HL-60 (cell line): ENCODE measurements at regions not wholly inside any gene's neighbourhood (a gene's known extent, or its start where the extent isn't known, plus 50 kb on each side); places are given as distances from the start of the nearest gene placed in this dataset.

ENCODE experiments used
- DNase-seq, 2 experiments: peaks; one replicate each; pipeline ENCODE4 v3.0.0-alpha.2; 2010 to 2020; ENCODE audit warnings: low read depth in 1 of 2, low spot score in 1 of 2
- H3K27ac ChIP-seq: fragments of 250-450 bp; sonication (Bioruptor Pico); replicated peaks from 2 replicates; pipeline ENCODE4 v1.5.1; 2020; ENCODE audit warnings: mild to moderate bottlenecking, moderate library complexity
- H3K27me3 ChIP-seq: fragments of 250-450 bp; sonication (Bioruptor Pico); 2 replicates; pipeline ENCODE4 v1.5.1; 2021; ENCODE audit warnings: mild to moderate bottlenecking, moderate library complexity; ENCODE audit not compliant: insufficient read depth, poor library complexity, severe bottlenecking
- H3K4me3 ChIP-seq: replicated peaks from 2 replicates; pipeline ENCODE4 v1.5.1; 2011; ENCODE audit warnings: mild to moderate bottlenecking, control low read depth, low read length; ENCODE audit not compliant: insufficient read depth
- CTCF ChIP-seq: IDR thresholded peaks from one replicate; pipeline ENCODE4 v1.5.1; 2011; ENCODE audit warnings: low read length, control low read depth, inconsistent platforms; ENCODE audit not compliant: insufficient read depth
- GABPA ChIP-seq: IDR thresholded peaks from 2 replicates; pipeline ENCODE4 v1.6.1; 2012; ENCODE audit warnings: low read depth
- POLR2AphosphoS5 ChIP-seq: IDR thresholded peaks from 2 replicates; pipeline ENCODE4 v1.6.1; 2012; ENCODE audit warnings: low read depth
- REST ChIP-seq: IDR thresholded peaks from 2 replicates; pipeline ENCODE4 v1.6.1; 2012; ENCODE audit warnings: low read depth; ENCODE audit not compliant: insufficient replicate concordance
- SPI1 ChIP-seq: IDR thresholded peaks from 2 replicates; pipeline ENCODE4 v1.6.1; 2012; ENCODE audit warnings: low read depth, mild to moderate bottlenecking, borderline replicate concordance

DNA sequence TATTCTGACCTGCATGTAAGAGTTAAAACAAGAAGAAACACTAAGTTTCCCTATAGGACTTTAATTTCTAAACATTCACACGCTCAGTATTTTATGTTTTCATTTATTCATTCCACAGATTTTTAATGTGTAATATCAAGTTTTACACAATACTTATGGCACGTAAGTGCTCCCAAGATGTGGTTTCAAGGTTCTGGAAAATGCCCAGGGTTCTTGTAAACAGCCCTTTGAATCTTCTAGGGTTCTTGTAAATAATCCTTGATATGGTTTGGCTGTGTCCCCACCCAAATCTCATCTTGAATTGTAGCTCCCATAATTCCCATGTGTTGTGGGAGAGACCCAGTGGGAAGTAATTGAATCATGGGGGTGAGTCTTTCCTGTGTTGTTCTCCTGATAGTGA is 383.0 kb downstream of the TXNL1 start:
- no peak for TF ChIP-seq SPI1
- TF ChIP-seq GABPA, result no peak
- no peak for TF ChIP-seq POLR2AphosphoS5
- TF ChIP-seq REST, result no peak
- TF ChIP-seq CTCF, result no peak
- no peak overlapping the region for H3K27ac ChIP-seq
- no peak for DNase-seq
- no peak overlapping the region for H3K4me3 ChIP-seq
- H3K27me3 ChIP-seq, result no peaks in the 10 kb centered on the region

DNA sequence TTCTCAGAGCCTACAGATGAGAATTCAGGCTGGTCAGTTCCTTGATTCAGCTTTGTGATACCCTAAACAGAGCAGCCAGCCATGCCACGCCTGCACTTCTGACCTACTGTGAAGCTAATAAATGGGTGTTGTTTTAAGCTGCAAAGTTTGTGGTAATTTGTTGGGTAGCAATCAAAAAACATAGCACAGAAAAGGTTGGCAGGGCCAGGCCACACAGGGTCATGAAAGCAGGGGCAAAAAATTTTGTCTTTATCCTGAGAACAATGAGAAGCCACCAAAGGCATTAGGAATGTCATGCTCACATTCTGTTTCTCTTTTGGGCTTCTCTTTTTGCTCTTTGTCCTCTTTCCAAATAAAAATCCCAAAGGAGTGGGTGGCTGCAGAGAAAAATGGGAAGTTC is 385.9 kb downstream of the TXNL1 start:
- Histone ChIP-seq H3K4me3 (no peak overlapping the region), H3K27me3 (no peaks in the 10 kb centered on the region), H3K27ac (no peak overlapping the region)
- no peak for TF ChIP-seq POLR2AphosphoS5
- TF ChIP-seq CTCF, result no peak
- no peak for TF ChIP-seq REST
- TF ChIP-seq SPI1, result no peak
- no peak for DNase-seq

DNA sequence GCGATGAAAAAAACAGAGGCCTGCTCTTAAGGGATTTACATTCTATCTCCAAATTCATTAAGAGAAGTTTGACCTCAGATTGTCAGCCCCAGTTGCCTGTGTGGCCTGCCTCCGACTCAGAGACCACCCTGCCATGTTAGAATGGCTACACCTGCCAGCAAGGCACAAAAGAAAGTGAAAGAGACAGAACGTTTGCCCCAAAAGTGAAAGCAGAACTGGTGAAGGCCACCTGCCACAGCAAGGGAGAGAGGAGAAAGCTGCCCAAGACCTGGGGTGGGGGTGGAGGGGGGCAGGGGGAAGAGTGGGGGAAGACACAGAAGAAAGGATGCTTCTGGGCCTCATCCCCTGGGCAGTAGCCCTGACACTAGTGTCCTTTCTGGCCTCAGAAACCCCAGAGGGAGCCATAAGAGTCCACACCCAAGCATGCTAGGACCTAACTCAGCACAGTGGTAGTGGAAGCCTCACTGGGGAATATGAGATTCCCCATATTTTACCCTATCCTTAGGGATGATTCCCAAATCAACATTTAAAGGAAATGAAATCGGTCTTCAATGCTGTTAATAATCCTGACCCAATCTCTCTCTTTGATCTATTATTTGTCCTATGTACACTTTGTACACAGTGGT is 389.7 kb downstream of the TXNL1 start:
- no peak overlapping the region for H3K4me3 ChIP-seq
- TF ChIP-seq POLR2AphosphoS5 (no peak), SPI1 (0 out of 2 replicates have a peak, but pooled peaks have one; percentile 1)
- no peak for DNase-seq
- H3K27ac ChIP-seq, result no peak overlapping the region
- no peaks in the 10 kb centered on the region for H3K27me3 ChIP-seq

DNA sequence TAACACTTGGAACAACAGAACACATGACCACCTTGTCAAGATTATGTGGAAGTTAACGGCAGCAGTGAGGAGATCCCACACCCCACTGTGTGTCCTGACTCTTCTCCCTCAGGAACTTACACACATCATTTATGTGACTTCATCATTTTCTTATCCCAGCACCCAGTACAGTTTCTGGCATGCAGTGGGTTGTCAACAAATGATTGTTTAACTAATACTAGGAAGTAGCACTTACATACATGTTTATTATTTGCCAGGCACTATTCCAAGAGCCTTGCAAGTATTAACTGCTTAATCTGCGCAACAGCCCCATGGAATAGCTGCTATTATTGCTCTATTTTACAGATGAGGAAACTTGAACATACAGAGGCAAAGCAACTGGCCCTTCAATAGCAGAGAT is 391.5 kb downstream of the TXNL1 start:
- DNase-seq, result no peak
- no peak overlapping the region for H3K4me3 ChIP-seq

More for the DNA sequence above, 391.5 kb downstream of the TXNL1 start:
- H3K27ac ChIP-seq, result no peak overlapping the region
- TF ChIP-seq CTCF, result no peak
- no peak for TF ChIP-seq SPI1
- no peak for TF ChIP-seq POLR2AphosphoS5
- TF ChIP-seq REST, result no peak
- no peak for TF ChIP-seq GABPA
- H3K27me3 ChIP-seq, result no peaks in the 10 kb centered on the region
